PFSK-1 (cell line): ENCODE measurements at regions not wholly inside any gene's neighbourhood (a gene's known extent, or its start where the extent isn't known, plus 50 kb on each side); places are given as distances from the start of the nearest gene placed in this dataset.

ENCODE experiments used
- FOXP2 ChIP-seq: optimal IDR thresholded peaks from 2 replicates; pipeline ENCODE3; 2011; ENCODE audit warnings: borderline replicate concordance, control low read depth, inconsistent platforms; ENCODE audit not compliant: insufficient read depth; ENCODE audit errors: extremely low read length, extremely low read depth
- POLR2AphosphoS5 ChIP-seq: IDR thresholded peaks from 2 replicates; pipeline ENCODE4 v1.6.1; 2012; ENCODE audit warnings: low read depth, mild to moderate bottlenecking, control low read depth, low read length, moderate library complexity
- SIN3A ChIP-seq: IDR thresholded peaks from 2 replicates; pipeline ENCODE4 v1.6.1; 2012; ENCODE audit warnings: mild to moderate bottlenecking, low read length, moderate library complexity, borderline replicate concordance; ENCODE audit not compliant: insufficient read depth
- TAF1 ChIP-seq: IDR thresholded peaks from 2 replicates; pipeline ENCODE4 v1.6.1; 2012; ENCODE audit warnings: low read length, control low read depth, borderline replicate concordance; ENCODE audit not compliant: insufficient read depth
- TF ChIP-seq, protein P1 (sequence below), 2 experiments: IDR thresholded peaks; 2 replicates each; pipeline versions ENCODE4 v1.6.1 to v1.8.0; 2011 to 2012; ENCODE audit warnings: low read depth in 2 of 2, low read length in 2 of 2, control low read depth in 1 of 2, inconsistent platforms in 1 of 2, mild to moderate bottlenecking in 1 of 2, moderate library complexity in 1 of 2; ENCODE audit not compliant: insufficient read depth in 1 of 2

DNA sequence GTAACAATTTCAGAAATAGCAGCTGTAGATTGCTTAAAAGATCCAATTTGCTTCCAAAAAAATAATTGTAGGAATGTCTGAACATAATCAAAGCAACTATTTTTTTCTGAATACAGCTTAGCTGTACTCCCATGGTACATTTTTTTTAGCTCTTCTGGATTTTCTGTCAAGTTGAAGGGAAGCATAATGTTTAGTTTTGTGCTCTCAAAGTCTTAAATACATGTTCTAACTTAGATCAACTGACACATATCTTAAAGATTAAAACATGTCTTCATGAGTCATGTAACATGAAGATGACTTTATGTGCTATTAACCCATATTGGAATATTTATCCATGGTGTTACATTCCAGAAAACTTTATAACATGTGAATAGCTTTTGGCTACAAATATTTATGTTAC lies 255.7 kb downstream of the BTG1 start:
- TF ChIP-seq SIN3A (no peak), POLR2AphosphoS5 (no peak), FOXP2 (no peak), TAF1 (no peak)
- TF ChIP-seq, protein P1, sequence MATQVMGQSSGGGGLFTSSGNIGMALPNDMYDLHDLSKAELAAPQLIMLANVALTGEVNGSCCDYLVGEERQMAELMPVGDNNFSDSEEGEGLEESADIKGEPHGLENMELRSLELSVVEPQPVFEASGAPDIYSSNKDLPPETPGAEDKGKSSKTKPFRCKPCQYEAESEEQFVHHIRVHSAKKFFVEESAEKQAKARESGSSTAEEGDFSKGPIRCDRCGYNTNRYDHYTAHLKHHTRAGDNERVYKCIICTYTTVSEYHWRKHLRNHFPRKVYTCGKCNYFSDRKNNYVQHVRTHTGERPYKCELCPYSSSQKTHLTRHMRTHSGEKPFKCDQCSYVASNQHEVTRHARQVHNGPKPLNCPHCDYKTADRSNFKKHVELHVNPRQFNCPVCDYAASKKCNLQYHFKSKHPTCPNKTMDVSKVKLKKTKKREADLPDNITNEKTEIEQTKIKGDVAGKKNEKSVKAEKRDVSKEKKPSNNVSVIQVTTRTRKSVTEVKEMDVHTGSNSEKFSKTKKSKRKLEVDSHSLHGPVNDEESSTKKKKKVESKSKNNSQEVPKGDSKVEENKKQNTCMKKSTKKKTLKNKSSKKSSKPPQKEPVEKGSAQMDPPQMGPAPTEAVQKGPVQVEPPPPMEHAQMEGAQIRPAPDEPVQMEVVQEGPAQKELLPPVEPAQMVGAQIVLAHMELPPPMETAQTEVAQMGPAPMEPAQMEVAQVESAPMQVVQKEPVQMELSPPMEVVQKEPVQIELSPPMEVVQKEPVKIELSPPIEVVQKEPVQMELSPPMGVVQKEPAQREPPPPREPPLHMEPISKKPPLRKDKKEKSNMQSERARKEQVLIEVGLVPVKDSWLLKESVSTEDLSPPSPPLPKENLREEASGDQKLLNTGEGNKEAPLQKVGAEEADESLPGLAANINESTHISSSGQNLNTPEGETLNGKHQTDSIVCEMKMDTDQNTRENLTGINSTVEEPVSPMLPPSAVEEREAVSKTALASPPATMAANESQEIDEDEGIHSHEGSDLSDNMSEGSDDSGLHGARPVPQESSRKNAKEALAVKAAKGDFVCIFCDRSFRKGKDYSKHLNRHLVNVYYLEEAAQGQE (IDR thresholded peaks at IDR 0.05; ENCODE audit: insufficient read depth in 1 of 2, low read depth in 2 of 2, low read length in 2 of 2) = no peak

DNA sequence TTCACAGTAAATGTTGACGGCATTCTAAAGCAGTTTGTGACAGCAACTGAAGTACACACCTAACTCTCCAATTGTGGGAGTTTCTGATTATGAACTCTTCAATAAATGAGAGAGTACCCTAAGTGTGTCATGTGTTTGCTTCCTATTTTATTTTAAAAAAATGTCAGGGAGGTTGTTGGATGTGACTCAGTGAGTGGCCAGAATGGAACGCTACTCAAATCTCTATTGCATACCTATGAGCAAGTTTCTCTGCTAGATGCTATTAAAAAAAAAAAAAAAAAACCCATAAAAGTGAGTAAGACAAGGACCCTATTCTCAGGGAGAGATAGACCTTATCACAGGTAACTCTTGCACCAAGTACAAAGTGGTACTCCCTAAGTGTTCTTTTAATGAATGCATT lies 256.6 kb downstream of the BTG1 start:
- TF ChIP-seq TAF1 = no peak
- TF ChIP-seq, protein P1 (IDR thresholded peaks at IDR 0.05; ENCODE audit: insufficient read depth in 1 of 2, low read depth in 2 of 2, low read length in 2 of 2) = no peak
- no peak for TF ChIP-seq FOXP2
- no peak for TF ChIP-seq SIN3A
- no peak for TF ChIP-seq POLR2AphosphoS5

DNA sequence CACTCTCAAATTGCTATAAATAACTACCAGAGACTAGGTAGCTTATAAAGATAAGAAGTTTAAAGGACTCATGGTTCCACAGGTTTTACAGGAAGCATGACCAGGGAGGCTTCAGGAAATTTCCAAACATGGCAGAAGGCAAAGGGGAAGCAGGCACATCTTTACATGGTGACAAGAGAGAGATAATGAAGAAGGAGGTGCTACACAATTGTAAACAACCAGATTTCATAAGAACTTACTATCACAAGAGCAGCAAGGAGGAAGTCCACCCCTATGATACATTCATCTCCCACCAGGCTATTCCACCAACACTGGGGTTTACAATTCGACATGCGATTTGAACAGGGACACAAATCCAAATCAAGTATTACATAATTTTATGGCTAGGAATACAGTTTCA lies 257.7 kb downstream of the BTG1 start:
- TF ChIP-seq SIN3A (no peak), POLR2AphosphoS5 (no peak), FOXP2 (no peak), TAF1 (no peak)
- TF ChIP-seq, protein P1 (IDR thresholded peaks at IDR 0.05; ENCODE audit: insufficient read depth in 1 of 2, low read depth in 2 of 2, low read length in 2 of 2) = no peak

DNA sequence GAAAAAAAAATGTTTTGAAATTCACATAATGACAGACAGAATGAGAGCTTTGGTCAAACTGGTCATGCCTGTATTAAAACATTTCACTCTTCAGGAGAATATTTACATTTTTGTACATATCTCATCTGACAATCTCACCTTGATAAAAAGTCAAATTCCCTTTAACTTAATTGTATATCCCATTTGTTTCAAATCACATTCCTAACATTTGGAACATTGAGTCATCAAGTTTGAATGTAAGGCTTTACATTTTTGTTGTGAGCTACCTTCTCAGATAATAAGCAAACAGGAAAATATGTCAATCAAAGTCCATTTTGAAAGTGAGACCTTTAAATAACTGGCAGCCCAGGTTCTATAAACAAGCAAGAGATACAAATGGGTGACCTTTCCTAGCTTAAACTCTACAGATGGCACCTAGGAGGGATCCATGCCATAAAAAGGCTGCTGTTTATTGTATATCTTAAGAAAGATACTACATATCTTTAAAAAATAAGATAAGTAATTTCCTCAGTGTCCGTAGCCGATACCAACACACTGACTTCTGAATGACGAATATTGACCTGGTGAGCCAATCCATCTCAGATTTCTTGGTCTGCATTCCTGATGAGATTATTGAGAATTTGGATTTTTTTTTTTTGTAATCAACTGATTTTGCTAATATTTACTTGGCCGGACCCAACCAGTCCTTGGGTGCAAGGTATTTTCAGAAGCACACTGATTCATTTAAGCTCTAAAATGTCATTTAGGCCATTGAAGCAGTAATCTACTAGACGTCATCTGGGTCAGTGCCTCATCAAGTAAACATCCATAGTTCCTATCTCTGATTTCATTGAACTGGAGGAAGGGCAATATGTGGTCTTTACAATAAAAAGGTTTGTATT lies 259.6 kb downstream of the BTG1 start:
- TF ChIP-seq FOXP2 = no peak
- TF ChIP-seq TAF1 = no peak
- TF ChIP-seq SIN3A = no peak
- TF ChIP-seq, protein P1 (IDR thresholded peaks at IDR 0.05; ENCODE audit: insufficient read depth in 1 of 2, low read depth in 2 of 2, low read length in 2 of 2) = no peak
- no peak for TF ChIP-seq POLR2AphosphoS5
